Skeletal muscle satellite cell (primary cell): ENCODE measurements at regions not wholly inside any gene's neighbourhood (a gene's known extent, or its start where the extent isn't known, plus 50 kb on each side); places are given as distances from the start of the nearest gene placed in this dataset.

Experiments used
- H3K27me3 ChIP-seq: 2 replicates; pipeline ENCODE4 v1.7.0; 2013; ENCODE audit warnings: low read length; ENCODE audit not compliant: control insufficient read depth, insufficient read depth
- H3K36me3 ChIP-seq: 2 replicates; pipeline ENCODE4 v1.7.0; 2013; ENCODE audit warnings: mild to moderate bottlenecking, control low read depth, low read length; ENCODE audit not compliant: insufficient read depth
- H3K4me1 ChIP-seq: 2 replicates; pipeline ENCODE4 v1.7.0; 2013; ENCODE audit warnings: low read length; ENCODE audit not compliant: control insufficient read depth, insufficient read depth
- H3K4me2 ChIP-seq: 2 replicates; pipeline ENCODE4 v1.7.0; 2013; ENCODE audit warnings: mild to moderate bottlenecking, low read length
- H3K4me3 ChIP-seq: 2 replicates; pipeline ENCODE4 v1.7.0; 2013; ENCODE audit warnings: low read length
- H3K9ac ChIP-seq: 2 replicates; pipeline ENCODE4 v1.7.0; 2013; ENCODE audit warnings: mild to moderate bottlenecking, low read depth, low read length, moderate library complexity
- H3K9me3 ChIP-seq: replicated peaks from 2 replicates; pipeline ENCODE4 v1.7.0; 2013; ENCODE audit warnings: mild to moderate bottlenecking, control low read depth, low read length

DNA sequence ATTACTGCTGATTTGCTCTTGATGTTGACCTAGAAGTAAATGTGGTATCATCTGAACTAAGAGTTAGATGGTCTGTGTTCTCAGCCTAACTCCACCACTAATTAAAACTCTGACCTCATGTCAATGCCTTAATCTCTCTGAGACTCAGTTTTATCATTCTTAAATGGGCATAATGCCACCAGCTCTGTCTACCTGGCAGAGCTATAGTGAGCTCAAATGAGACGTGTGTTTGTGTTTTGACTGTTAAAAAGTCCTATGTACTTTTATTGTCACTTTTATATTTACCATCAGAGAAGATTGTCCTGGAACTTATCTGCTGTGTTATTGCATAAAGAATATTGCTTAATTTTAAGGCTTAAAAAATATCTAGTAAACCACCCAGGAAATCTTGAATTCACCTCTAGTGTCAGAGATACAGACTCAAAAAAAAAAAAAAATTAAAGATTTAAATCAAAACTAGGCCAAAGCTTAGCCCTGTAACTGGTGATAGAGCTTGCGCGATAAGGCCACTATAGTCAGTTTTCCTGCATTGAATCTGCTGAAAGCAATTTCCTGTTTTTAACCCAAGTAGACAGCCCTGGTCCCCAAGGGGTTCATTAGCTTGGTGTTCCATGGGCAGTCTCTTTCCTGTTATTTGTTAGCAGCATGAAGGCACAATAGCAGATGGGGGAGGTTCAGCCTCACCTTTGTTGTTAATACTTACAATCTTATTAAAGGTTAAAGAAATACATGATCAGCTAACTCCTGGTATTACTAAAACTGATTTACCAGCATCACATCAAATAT is 261.8 kb downstream of the ATP23 start:
- H3K9ac ChIP-seq: no peak overlapping the region
- no peaks in the 10 kb centered on the region for H3K36me3 ChIP-seq
- no peaks in the 10 kb centered on the region for H3K4me1 ChIP-seq
- H3K4me2 ChIP-seq: no peak overlapping the region
- H3K27me3 ChIP-seq: peaks cover 5% of the 10 kb centered on the region
- no peaks in the 10 kb centered on the region for H3K9me3 ChIP-seq
- H3K4me3 ChIP-seq: no peak overlapping the region

GRCh38 chr12:58204071-58204470 is 262.7 kb downstream of the ATP23 start:
- Histone ChIP-seq H3K4me3 (no peak overlapping the region), H3K9ac (no peak overlapping the region)

GRCh38 chr12:58206876-58207275 is 265.5 kb downstream of the ATP23 start:
- Histone ChIP-seq H3K4me1 (no peaks in the 10 kb centered on the region), H3K4me3 (no peak overlapping the region), H3K4me2 (no peak overlapping the region), H3K9me3 (no peaks in the 10 kb centered on the region), H3K9ac (no peak overlapping the region), H3K36me3 (no peaks in the 10 kb centered on the region), H3K27me3 (no peaks in the 10 kb centered on the region)

More at GRCh38 chr12:58204071-58204470, 262.7 kb downstream of the ATP23 start:
- Histone ChIP-seq H3K4me2 (no peak overlapping the region), H3K9me3 (no peaks in the 10 kb centered on the region), H3K27me3 (peaks cover 5% of the 10 kb centered on the region), H3K4me1 (no peaks in the 10 kb centered on the region), H3K36me3 (no peaks in the 10 kb centered on the region)

GRCh38 chr12:58211211-58211610 is 269.8 kb downstream of the ATP23 start:
- no peaks in the 10 kb centered on the region for H3K36me3 ChIP-seq

GRCh38 chr12:58217130-58217529 is 275.8 kb downstream of the ATP23 start:
- no peak overlapping the region for H3K4me2 ChIP-seq
- H3K9ac ChIP-seq: no peak overlapping the region
- no peaks in the 10 kb centered on the region for H3K4me1 ChIP-seq
- H3K27me3 ChIP-seq: peaks cover 6% of the 10 kb centered on the region
- no peaks in the 10 kb centered on the region for H3K9me3 ChIP-seq
- no peaks in the 10 kb centered on the region for H3K36me3 ChIP-seq
- H3K4me3 ChIP-seq: no peak overlapping the region

More at GRCh38 chr12:58211211-58211610, 269.8 kb downstream of the ATP23 start:
- Histone ChIP-seq H3K4me3 (no peak overlapping the region), H3K9me3 (no peaks in the 10 kb centered on the region), H3K27me3 (no peaks in the 10 kb centered on the region), H3K4me1 (no peaks in the 10 kb centered on the region), H3K4me2 (no peak overlapping the region), H3K9ac (no peak overlapping the region)

DNA sequence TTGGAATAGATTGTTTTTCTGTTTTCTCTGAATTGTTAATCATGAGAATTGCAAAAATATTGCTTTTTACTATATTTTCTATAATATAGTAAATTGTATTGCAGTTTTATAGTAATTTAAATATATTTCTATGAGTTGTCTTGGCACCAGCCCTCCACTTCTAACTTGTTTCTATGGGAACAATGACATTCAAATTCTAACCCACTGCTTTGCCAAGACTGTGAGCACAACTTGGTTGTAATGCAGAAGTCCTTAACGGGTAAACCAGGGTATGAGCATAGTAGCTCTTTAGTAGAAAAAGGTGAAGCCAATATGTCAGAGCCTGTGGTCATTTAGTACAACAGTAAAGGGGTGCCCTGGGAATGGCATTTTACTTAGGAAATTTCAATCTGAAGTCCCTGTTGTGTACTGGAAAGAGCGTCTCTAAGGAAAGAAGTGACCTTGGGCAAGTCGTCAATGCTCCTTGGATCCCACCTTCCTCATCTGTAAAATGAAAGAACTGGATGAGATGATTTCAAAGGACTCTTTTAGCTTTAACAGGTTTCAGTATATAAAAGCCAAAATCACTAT is 283.3 kb downstream of the ATP23 start:
- H3K9ac ChIP-seq: no peak overlapping the region
- no peaks in the 10 kb centered on the region for H3K36me3 ChIP-seq
- H3K9me3 ChIP-seq: no peaks in the 10 kb centered on the region
- H3K4me1 ChIP-seq: no peaks in the 10 kb centered on the region
- H3K27me3 ChIP-seq: peaks cover 20% of the 10 kb centered on the region
- no peak overlapping the region for H3K4me3 ChIP-seq
- H3K4me2 ChIP-seq: no peak overlapping the region

- Histone ChIP-seq H3K36me3 (no peaks in the 10 kb centered on the region), H3K4me2 (no peak overlapping the region), H3K9me3 (no peaks in the 10 kb centered on the region), H3K9ac (no peak overlapping the region), H3K4me1 (no peaks in the 10 kb centered on the region), H3K27me3 (peaks cover 19% of the 10 kb centered on the region), H3K4me3 (no peak overlapping the region)
Observed at GRCh38 chr12:58225203-58225877, 284.0 kb downstream of the ATP23 start.

DNA sequence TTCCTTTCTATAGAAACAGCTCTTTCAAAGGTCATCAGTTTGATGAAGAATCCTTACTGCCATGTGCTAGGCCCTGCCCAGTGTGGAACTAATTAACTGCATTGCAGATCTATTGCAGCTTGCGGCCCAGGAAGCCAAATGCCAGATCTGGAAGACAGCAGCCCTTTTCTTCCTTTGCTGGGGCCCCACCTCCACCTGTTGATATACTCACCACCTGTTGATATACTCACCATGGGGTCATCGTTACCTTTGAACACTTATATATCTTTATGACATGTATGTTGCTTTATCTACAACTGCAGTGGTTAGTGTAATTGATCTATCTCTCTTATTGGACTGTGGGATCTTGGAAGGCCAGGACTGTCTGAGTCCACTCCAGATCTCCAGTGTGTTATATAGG is 292.5 kb downstream of the ATP23 start:
- H3K27me3 ChIP-seq: no peaks in the 10 kb centered on the region
- H3K9ac ChIP-seq: no peak overlapping the region
- no peaks in the 10 kb centered on the region for H3K36me3 ChIP-seq
- no peak overlapping the region for H3K4me2 ChIP-seq
- no peaks in the 10 kb centered on the region for H3K9me3 ChIP-seq
- no peak overlapping the region for H3K4me3 ChIP-seq
- no peaks in the 10 kb centered on the region for H3K4me1 ChIP-seq

- Histone ChIP-seq H3K4me2 (no peak overlapping the region), H3K9ac (no peak overlapping the region), H3K27me3 (no peaks in the 10 kb centered on the region), H3K4me3 (no peak overlapping the region), H3K9me3 (no peaks in the 10 kb centered on the region), H3K36me3 (no peaks in the 10 kb centered on the region), H3K4me1 (no peaks in the 10 kb centered on the region)
Observed at GRCh38 chr12:58238411-58238810, 297.0 kb downstream of the ATP23 start.

DNA sequence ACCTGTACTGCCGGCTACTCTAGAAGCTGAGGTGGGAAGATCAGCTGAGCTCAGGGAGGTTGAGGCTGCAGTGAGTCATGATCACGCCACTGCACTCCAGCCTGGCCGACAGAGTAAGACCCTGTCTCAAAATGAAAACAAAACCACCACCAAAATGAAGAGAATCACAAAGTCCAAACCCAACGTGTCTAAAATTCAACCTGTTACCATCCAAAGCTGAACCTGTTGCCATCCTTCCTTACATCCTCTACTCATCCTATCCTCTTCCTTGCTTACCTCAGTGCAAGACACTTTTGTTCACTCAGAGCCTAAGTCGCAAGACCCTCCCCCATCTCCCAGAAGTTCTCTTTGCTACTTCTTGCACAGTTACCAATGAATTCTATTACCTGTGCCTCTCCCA is 299.7 kb downstream of the ATP23 start:
- no peak overlapping the region for H3K4me3 ChIP-seq

DNA sequence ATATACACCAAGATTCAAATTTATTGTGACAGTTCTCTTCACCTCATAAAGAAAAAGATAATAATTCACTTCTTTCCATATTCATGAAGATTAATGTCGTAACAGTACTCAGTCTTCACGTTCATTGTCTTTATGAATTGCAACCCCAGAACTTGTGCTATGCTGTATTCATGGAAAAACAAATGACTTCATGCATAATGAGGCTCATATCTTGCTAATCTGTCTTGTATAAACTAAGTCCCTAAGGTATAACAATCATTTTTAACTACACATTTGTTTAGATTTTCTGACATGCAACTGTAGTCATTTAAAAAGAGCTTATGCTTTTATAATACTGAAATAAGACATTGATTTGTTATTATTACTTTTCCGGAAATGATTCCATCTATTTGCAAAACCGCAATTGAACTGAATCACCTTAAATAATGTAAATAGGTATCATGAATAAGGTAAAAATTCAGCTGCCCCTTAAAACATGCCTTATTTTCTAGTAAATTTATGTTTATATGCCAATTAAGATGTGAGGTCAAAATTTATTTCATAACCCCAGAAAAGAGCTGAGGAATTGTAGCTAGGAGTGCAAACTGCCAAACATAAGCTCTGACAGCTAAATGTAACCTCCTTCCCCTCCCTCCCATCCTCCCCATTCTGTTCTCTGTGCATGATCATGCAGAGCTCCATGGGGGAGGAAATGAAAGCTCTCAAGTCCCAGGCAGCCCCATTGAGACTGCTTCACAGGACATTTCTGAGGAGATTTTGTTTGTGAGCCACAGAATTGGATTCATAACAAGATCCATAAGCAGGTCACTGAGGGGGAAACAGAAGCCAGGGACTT is 301.6 kb downstream of the ATP23 start:
- H3K9me3 ChIP-seq: no peaks in the 10 kb centered on the region
- H3K4me3 ChIP-seq: no peak overlapping the region
- no peak overlapping the region for H3K9ac ChIP-seq
- no peaks in the 10 kb centered on the region for H3K36me3 ChIP-seq
- no peaks in the 10 kb centered on the region for H3K4me1 ChIP-seq
- H3K27me3 ChIP-seq: no peaks in the 10 kb centered on the region
- no peak overlapping the region for H3K4me2 ChIP-seq

More for the DNA sequence above, 299.7 kb downstream of the ATP23 start:
- Histone ChIP-seq H3K9me3 (no peaks in the 10 kb centered on the region), H3K4me2 (no peak overlapping the region), H3K36me3 (no peaks in the 10 kb centered on the region), H3K9ac (no peak overlapping the region), H3K27me3 (no peaks in the 10 kb centered on the region), H3K4me1 (no peaks in the 10 kb centered on the region)
